ENCODE measurements at regions not wholly inside any gene's neighbourhood (a gene's known extent, or its start where the extent isn't known, plus 50 kb on each side); places are given as distances from the start of the nearest gene placed in this dataset.
"Not testable (repeated sequence)": the region's sequence is repeated elsewhere in the genome, so short reads cannot be mapped to it uniquely, and the experiment has no call there.

DNA sequence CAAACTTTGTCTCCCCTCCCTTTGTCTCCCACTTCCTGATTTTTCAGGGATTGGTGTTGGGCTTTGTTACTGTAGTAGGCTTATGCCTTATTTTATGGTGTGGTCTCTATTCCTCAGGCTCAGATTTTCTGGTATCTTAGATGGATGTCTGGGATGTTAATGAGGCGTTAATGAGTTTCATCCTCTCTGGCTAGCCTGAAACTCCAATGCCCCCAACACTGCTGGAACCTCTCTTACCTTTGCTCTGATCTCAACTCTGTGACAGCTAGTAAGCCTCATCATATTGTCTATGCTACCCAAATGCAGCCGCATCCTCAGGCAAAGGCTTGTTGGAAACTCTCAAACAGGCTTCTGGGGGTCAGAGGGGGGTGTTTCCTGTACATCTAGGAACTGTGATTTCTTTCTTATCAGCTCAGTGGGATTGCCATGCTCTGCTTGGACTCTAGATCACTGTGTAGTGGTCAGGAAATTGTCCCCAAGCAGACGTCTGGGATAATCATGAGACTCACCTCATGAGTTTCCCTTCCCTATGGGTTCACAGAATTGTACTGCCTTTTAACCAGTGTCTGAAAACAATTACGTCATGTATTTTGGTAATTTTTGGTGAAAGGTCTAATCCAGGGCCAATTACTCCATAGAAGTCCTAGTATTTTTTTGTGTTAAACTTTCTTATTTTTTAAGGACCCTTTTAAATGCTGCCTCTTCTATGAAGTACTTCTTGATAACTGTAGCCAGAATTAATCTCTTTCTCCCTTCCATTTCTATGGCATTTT lies 88.8 kb upstream of the TRPC7 start:
- DNase-seq = no peak

GRCh38 chr5:136453199-136453598 lies 87.9 kb upstream of the TRPC7 start:
- no peak for DNase-seq

DNA sequence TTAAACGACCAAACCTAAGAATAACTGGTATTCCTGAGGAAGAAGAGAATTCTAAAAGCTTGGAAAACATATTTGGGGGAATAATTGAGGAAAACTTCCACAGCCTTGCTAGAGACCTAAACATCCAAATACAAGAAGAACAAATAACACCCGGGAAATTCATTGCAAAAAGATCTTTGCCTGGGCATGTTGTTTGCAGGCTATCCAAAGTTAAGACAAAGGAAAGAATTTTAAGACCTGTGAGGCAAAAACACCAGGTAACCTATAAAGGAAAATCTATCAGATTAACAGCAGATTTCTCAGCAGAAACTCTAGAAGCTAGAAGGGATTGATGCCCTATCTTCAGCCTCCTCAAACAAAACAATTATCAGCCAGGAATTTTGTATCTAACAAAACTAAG lies 82.2 kb upstream of the TRPC7 start:
- DNase-seq = not testable (repeated sequence)

DNA sequence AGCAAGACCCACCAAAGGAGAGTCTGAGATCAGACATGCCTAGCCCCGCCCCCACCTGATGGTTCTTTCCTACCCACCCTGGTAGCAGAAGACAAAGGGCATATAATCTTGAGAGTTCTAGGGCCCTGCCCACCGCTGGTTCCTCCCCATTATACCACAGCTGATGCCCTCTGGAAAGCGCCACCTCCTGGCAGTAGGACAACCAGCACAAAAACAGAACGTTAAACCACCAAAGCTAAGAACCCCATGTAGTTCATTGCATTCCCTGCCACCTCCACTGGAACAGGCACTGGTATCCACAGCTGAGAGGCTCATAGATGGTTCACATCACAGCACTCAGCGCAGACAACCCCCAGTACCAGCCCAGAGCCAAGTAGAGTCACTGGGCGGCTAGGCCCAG lies 81.2 kb upstream of the TRPC7 start:
- DNase-seq = no peak

- DNase-seq = not testable (repeated sequence)
Observed at GRCh38 chr5:136444099-136444498, 78.8 kb upstream of the TRPC7 start.

DNA sequence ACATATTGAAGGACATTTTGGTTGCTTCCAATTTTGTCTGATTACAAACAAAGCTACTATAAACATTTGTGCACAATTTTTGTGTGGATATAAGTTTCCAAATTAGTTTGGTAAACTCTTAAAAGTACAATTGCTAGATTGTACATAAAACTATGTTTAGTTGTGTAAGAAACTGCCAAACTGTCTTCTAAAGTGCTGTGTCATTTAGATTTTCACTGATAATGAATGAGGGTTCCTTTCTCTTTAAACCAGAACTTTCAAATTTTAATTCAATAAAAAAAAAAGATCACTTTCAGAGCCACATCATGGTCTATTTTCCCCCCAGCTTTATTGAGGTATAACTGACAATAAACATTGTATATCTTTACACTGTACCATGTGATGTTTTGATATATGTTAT lies 74.0 kb upstream of the TRPC7 start:
- no peak for DNase-seq

- DNase-seq = no peak
Observed at GRCh38 chr5:136435946-136436543, 70.7 kb upstream of the TRPC7 start.

DNA sequence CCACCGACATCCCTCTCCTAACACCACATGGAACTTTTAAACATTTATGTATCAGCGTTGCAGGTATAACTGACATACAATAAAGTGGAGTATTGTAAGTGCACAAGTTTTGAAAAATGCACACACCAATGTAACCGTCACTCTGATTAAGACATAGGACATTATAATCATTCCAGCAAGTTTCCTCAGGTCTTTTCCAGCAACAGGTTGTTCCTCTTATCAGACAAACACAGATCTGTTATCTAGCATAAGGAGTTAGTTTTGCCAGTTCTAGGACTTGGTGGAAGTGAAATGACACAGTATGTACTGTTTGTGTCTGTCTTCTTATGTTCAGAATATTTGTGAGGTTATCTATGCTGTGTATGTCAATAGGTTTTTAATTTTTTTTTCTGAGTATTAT lies 69.5 kb upstream of the TRPC7 start:
- DNase-seq = no peak

DNA sequence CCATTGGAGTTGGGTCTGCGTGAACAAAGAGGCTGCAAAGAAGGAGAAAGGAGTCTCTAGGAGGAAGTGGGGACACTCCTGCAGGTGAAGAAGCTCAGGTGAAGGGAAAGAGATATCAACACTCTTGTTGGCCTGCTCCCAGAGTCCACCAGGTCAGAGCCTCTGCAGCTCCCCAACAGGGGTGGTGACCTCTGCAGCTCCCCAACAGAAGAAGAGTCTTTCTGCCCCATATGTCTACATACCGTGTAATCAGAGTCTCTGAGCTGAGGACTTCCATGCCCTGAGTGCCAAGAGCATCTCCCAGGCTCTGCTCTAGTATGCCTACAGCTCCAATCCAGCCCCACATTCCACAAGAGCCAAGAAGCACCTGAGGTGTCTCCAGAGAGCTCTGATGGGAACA lies 67.4 kb upstream of the TRPC7 start:
- DNase-seq = no peak

GRCh38 chr5:136430081-136430480 lies 64.7 kb upstream of the TRPC7 start:
- no peak for DNase-seq

DNA sequence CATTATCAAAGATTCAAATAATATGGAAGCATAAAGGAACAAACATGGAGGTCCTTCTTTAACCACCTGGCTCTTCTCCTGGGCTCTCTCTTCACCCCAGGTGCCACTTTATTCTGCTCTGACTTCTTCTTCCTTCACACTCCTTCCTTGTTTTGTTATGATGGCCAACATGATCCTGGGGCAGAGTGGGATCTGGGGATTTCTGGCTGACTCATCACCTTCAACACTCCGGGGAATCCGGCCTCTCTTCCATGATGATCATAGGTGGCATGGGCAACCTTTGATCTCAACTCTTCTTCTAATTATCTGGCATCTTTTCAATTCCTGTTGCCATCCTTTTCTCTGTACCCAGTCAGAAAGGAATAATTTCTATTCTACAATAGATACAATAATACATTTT lies 62.1 kb upstream of the TRPC7 start:
- no peak for DNase-seq

DNA sequence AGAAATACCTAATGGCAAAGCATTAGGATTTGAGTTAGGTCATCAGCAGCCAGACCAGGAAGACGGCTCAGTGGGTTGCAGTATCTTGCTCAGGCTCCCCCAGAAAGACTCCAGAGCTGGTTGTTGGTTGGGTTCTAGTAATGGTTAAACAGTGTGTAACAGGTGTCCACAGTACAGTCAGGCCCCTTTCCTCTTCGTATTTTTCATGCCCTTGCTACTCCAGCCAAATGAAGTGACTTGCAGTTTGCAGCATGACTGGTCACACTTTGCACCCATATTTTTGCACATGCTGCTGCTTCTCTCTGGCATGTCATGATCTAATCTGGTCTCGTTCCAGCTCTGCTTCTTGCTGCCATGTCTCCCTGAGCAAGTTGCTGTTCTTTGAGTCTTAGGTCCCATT lies 60.6 kb upstream of the TRPC7 start:
- no peak for DNase-seq

DNA sequence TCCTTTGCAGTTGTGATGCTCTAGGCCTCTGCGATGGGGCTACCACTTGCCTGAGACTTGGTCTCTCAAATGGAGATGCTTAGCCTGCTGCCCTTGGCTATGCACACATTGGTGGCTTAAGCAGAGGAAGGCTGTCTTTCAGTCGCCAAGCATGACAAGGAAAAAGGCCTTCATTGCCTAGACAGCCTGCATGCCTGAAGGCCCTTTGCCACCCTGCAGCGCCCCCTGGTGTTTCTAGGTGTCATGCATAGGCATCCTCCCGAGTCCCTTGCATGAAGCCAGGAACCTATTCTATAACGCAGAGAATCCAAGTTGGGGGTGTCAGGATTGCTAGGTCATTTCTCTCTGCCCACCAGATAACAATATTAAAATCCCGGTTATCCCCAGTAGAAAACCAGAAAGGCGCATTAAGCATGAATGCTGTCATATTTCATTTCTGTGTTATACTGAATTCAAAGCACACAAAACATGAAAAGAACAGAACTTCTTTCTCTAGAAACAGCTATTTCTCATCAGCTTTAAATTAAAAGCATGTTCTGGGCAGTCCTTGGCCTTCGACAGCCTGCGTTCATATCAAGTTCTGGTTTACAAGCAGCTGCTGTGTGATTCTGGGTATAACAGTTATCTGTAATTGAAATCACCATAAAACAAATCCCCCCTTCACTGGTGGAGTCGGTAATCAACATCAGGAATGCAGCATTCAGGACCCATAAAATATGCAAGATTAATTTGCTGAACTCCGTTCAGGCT lies 59.7 kb upstream of the TRPC7 start:
- DNase-seq = peak; percentile 63 to 87 (median 76)

DNA sequence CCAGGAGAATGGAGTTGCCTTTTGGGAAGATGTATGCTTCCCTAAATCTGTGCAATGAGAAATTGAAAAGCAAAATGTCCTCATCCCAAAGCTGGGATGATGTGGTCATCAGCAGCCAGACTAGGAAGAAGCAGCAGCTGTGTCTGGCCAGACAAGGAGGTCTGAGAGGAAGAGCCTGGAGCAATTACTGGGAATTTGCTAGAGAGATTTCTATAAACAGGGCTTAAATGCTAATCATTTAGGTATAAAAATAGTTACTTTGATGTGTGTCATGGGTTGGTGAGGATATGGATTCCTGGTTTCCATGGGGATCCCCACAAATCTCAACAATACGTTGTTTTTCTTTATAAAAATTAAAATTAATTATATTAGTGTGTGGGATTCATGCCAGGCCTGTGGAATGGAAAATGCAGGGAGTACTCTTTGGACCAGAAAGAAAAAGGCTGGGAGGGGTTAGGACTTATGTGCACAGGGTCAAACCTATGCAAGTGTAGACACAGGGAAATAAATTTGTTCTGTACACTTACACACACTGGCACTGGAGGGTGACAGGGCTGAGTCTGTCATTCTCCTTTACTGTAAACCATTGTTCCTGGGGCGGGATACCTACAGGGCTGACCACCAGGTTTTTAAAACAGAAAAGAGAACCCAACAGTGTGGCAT lies 58.7 kb upstream of the TRPC7 start:
- DNase-seq = no peak

- no peak for DNase-seq
Observed at GRCh38 chr5:136420168-136420898, 55.0 kb upstream of the TRPC7 start.

DNA sequence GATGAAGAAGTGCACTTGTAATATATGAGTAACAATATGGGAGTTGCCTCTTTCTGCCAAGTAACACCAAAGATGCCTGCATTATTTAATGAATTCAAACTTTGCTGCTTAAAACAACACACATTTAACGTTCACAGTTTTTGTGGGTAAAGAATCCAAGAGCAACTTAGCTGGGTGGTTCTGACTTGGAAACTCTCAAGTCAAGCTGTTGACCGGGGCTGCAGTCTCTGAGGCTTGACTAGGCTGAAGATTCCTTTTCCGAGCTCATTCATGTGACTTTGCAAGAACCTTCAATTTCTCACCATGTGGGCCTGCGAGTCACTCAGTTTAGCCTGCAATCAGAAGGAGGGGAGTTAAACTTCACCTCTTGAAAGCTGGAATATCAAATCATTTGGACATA lies 53.0 kb upstream of the TRPC7 start:
- no peak for DNase-seq

All from suppressor macrophage (primary cell).